ENCODE measurements at regions not wholly inside any gene's neighbourhood (a gene's known extent, or its start where the extent isn't known, plus 50 kb on each side); places are given as distances from the start of the nearest gene placed in this dataset.

DNA sequence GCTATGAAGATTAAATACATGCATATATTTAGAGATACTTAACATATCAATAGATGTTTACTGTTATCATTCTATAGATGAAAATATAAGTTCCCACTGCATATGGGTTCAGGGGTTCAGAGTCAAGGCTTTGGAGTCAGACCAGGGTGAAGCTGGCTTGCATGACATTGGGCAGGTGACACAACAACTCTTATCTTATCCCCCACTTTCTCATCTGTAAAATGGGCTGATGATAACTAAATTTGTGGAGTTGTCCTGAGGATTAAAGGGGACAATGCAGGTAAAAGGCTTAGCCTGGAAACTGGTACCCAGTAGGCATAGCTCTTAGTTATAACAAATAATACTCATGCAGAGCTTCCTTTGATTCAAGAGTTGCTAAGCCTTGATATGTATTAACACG is 72.6 kb upstream of the BRINP1 start:
- DNase-seq: no peak

GRCh38 chr9:119441338-119441737 is 72.1 kb upstream of the BRINP1 start:
- no peak for DNase-seq

GRCh38 chr9:119436261-119436660 is 67.0 kb upstream of the BRINP1 start:
- DNase-seq: no peak

GRCh38 chr9:119435076-119435475 is 65.8 kb upstream of the BRINP1 start:
- DNase-seq: no peak

- no peak for DNase-seq
Measured at GRCh38 chr9:119432428-119432827, 63.2 kb upstream of the BRINP1 start.

GRCh38 chr9:119429302-119429701 is 60.1 kb upstream of the BRINP1 start:
- no peak for DNase-seq

DNA sequence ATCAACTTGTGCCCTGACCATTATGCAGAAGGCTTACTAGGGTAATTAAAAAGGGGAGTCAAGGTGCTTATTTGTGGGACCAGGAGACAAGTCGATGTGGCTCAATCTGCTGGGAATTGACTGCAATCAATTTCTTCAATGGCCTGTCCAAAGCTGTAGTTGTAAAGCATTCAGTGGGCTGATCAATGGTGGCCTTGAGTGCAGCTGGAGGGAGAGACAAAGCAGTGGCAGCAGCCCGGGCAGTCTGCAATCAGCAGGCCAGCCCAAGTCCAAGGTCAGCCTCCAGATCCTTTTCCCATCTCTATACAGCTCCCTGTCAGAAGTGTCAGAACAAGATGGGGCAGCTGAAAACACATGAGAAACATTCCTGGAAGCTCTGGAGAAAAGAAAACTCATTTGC is 51.0 kb upstream of the BRINP1 start:
- no peak for DNase-seq
